NCI-H1417 (cell line): ENCODE measurements at regions not wholly inside any gene's neighbourhood (a gene's known extent, or its start where the extent isn't known, plus 50 kb on each side); places are given as distances from the start of the nearest gene placed in this dataset.

ENCODE experiments used
- DNase-seq, 3 experiments: peaks; one replicate each; lab custom pipeline; 2025; lab: John Stamatoyannopoulos, UW

- DNase-seq, result peak in 2 of 3 experiments; percentile 79 to 98
These were observed 175.4 kb downstream of the IBTK start for GRCh38 chr6:82072121-82072521.

GRCh38 chr6:82068721-82069120 lies 178.8 kb downstream of the IBTK start:
- no peak for DNase-seq

- DNase-seq, result no peak
These were observed 180.5 kb downstream of the IBTK start for GRCh38 chr6:82066991-82067411.

- no peak for DNase-seq
These were observed 181.3 kb downstream of the IBTK start for GRCh38 chr6:82066196-82066595.

GRCh38 chr6:82063574-82063973 lies 184.0 kb downstream of the IBTK start:
- DNase-seq, result no peak

GRCh38 chr6:82062219-82062618 lies 185.3 kb downstream of the IBTK start:
- DNase-seq, result no peak

- peak in 1 of 3 experiments; percentile 67 for DNase-seq
These were observed 189.5 kb downstream of the IBTK start for GRCh38 chr6:82057846-82058554.

GRCh38 chr6:82056567-82056966 lies 191.0 kb downstream of the IBTK start:
- no peak for DNase-seq

GRCh38 chr6:82045965-82046756 lies 201.4 kb downstream of the IBTK start:
- DNase-seq, result no peak

- DNase-seq, result peak; percentile 10 to 68 (median 27)
These were observed 206.9 kb downstream of the IBTK start for GRCh38 chr6:82040405-82041221.

- DNase-seq, result no peak
These were observed 208.9 kb downstream of the IBTK start for GRCh38 chr6:82038631-82039030.

GRCh38 chr6:82035526-82035925 lies 212.0 kb downstream of the IBTK start:
- no peak for DNase-seq

GRCh38 chr6:82033631-82034211 lies 213.8 kb downstream of the IBTK start:
- DNase-seq, result no peak

- no peak for DNase-seq
These were observed 215.1 kb downstream of the IBTK start for GRCh38 chr6:82032444-82032843.

- DNase-seq, result no peak
These were observed 216.6 kb downstream of the IBTK start for GRCh38 chr6:82030761-82031503.

GRCh38 chr6:82030301-82030700 lies 217.2 kb downstream of the IBTK start:
- no peak for DNase-seq

GRCh38 chr6:82025271-82025670 lies 222.3 kb downstream of the IBTK start:
- DNase-seq, result no peak

- no peak for DNase-seq
These were observed 224.9 kb downstream of the IBTK start for GRCh38 chr6:82022614-82023129.

GRCh38 chr6:82017773-82018172 lies 229.8 kb downstream of the IBTK start:
- no peak for DNase-seq

- peak in 2 of 3 experiments; percentile 5 to 28 for DNase-seq
These were observed 230.3 kb downstream of the IBTK start for GRCh38 chr6:82017288-82017687.

GRCh38 chr6:82015526-82015925 lies 232.0 kb downstream of the IBTK start:
- peak in 2 of 3 experiments; percentile 14 to 30 for DNase-seq
